ENCODE measurements at regions not wholly inside any gene's neighbourhood (a gene's known extent, or its start where the extent isn't known, plus 50 kb on each side); places are given as distances from the start of the nearest gene placed in this dataset.

DNA sequence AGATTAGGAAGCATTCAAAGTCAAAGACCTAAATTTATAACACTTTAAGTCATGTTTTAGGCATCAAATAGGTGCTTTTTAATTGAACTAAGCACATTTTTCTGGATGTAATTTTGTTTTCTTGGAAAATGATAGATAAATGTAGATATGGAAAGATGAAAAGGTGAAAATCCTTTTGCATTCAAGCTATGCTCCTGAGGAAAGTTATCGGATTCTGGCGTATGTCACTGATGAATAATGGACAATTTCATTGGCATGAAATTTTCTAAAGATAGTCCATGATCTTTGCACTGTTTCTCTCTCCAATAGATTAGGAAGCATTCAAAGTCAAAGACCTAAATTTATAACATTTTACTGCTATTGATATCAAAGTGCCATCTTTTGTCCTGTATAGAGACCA is 444.2 kb upstream of the PABPC4L start:
- TF ChIP-seq, protein P1, sequence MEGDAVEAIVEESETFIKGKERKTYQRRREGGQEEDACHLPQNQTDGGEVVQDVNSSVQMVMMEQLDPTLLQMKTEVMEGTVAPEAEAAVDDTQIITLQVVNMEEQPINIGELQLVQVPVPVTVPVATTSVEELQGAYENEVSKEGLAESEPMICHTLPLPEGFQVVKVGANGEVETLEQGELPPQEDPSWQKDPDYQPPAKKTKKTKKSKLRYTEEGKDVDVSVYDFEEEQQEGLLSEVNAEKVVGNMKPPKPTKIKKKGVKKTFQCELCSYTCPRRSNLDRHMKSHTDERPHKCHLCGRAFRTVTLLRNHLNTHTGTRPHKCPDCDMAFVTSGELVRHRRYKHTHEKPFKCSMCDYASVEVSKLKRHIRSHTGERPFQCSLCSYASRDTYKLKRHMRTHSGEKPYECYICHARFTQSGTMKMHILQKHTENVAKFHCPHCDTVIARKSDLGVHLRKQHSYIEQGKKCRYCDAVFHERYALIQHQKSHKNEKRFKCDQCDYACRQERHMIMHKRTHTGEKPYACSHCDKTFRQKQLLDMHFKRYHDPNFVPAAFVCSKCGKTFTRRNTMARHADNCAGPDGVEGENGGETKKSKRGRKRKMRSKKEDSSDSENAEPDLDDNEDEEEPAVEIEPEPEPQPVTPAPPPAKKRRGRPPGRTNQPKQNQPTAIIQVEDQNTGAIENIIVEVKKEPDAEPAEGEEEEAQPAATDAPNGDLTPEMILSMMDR (IDR thresholded peaks at IDR 0.05; ENCODE audit: extremely low read depth in 1 of 2, insufficient read depth in 1 of 2, low read depth in 1 of 2, low read length in 2 of 2), result no peak
- TF ChIP-seq EZH2 (IDR thresholded peaks at IDR 0.05; ENCODE audit: borderline replicate concordance, low read depth, low read length, severe bottlenecking) (no peak), JUN (IDR thresholded peaks at IDR 0.05; ENCODE audit: borderline replicate concordance, insufficient read depth, insufficient read length, low read depth) (no peak), POLR2A (IDR thresholded peaks at IDR 0.05; ENCODE audit: low read depth, low read length) (no peak), FOS (IDR thresholded peaks at IDR 0.05; ENCODE audit: borderline replicate concordance, insufficient read depth, low read length) (no peak)
